Stimulated activated CD4-positive, alpha-beta T cell treated with anti-CD3 and anti-CD28 coated beads, Interleukin-1b, Interleukin-23, amount 100 ng/mL, for 4 hours (primary cell): ENCODE measurements at regions not wholly inside any gene's neighbourhood (a gene's known extent, or its start where the extent isn't known, plus 50 kb on each side); places are given as distances from the start of the nearest gene placed in this dataset.

Experiments used
- DNase-seq, 2 donors: peaks; one replicate each; pipeline ENCODE4 v3.0.0-alpha.2; 2020; ENCODE audit warnings: low read depth in 2 of 2

DNA sequence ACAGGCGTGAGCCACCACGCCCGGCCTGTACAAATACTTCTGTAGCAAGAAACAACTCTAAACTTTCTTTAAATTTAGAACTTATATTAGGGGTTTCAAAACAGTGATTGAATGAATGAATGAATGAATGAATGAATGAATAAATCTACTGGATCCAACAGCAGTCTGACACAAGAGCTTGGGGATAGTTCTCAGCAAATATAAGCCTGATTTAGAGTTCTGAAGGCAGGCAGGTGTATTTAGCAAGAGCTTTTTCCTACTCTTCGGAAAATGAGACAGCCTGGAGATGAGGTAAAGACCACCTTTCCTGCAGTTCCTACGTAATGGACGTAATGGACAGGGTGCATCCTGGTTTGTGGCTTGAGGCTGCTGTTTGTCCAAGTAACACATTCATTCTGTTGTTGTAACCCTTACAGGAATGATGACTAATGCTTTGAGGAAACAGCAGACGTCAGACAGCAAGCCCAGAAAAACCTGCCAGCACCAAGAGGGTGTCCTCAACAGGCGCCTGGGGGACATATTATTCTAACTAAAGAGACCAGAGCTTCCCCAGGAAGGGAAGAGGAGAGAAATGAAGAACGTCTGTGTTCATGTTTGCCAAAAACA is 277.4 kb upstream of the SOX5 start:
- no peak for DNase-seq

DNA sequence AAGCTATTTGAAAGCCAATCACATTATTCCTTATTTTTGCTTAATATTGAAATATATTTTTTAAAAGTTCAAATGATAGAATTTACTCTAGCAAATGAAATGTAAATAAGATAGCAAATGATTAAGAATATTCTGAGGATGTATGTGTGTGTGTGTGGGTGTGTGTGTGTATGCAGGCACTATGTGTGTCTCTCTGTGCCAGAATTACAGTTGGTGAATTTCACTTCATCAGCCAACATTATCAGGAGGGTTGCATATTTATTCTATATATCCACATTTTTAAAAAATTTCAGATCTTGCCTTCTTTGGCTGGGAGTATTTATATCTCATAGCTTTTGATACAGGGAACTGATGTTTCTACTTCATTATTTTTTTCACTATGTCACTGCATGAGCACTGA is 274.9 kb upstream of the SOX5 start:
- no peak for DNase-seq

DNA sequence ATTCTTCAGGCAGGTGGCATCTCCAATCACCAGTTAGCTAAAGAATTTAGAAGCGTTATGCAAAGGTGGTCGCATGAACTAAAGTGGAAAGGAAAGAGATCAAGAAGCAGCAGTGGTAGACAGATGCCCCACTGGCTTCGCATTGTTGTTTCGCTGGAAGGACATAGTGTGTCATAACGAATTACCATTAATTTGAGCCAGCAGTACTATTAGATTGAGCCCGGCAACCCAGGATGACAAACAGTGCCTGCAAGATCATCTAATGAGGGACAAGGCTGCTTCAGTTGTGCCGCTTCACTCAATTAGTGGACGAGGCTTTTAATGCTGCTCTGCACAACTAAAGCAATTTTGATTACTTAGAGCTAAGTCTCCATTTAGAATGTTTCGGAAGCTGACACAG is 274.5 kb upstream of the SOX5 start:
- no peak for DNase-seq

DNA sequence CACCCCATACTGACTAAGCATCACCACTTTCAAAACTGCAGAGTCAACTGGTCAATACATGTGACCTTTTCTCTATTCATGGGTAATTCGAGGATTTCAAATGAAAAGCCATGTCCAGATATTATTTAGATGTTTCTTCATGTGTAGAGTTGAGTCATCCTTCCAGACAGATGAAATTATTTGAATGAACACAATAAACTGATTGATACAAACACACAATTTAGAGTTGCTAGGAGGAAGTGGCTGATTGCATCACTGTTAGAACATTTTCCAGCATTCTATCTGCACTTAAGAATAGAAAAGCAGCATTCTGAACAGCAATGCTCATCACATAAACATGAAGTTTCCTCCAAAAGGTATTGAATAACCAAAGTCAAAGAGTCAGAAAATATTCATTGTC is 273.5 kb upstream of the SOX5 start:
- no peak for DNase-seq

DNA sequence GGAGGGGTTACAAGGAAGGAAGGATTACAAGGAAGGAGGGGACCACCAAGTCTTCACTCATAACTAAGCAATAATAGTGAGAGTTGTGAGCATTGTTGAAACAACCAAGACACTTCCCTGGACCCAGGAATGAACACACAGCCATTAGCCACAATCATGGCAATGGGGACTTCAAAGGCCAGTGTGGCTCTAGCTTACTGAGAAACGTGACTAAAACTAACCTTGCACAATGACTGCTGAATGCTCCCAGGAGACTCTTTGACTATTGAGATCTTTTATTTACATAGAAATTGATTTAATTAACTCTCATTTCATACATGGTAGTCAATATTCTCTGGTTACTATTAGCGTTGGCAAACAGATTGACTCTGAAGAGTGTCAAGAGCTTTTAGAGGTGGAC is 263.0 kb upstream of the SOX5 start:
- no peak for DNase-seq

DNA sequence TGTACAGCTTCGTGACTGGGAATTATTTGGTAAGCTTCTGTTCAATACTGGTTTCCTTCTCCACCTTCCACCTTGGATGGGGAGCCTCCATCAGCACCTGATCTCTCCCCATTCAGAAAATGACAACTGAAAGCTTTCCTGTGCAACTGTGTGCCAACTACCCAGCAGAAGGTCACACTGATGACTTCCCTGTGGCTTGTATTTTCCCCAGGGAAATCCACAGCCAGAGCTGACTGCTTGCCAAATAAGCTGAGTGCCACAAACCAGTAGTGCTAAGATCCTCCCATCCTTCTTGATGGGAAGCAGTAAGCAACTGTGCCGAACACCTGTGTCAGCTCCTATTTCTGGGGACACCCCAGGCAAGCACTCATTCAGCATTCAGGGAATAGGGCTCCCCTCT is 257.2 kb upstream of the SOX5 start:
- no peak for DNase-seq

DNA sequence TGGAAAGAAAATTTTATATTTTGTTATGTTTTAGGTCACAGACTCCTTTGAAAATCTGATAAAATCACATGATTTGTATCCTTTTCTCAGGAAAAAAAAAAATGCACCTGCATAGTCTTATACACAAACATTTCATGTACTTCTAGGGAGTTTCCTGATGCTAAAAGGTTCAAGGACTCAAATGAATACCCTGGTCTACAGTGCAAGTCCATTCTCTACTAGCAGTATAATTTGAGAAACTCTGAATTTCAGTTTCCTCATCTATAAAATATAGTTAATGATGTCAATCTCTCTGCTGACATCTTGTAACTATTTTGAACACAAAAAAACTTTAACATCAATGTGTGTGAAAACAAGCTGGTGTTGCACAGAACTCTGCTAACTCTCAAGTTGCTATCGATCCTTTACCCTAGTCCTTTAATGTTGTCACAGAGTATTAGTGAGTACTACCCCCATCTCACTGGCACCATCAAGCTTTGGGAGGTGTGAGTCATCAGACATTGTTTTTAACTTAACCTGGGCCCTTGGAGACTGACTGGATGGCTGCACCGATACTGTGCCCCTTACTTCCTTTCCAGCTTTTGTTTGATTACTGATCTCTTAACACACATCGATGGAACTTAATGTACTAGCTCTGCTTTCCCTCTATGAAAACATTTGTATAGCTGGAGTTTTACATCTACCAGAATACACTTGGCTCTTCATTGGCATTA is 251.9 kb upstream of the SOX5 start:
- no peak for DNase-seq

DNA sequence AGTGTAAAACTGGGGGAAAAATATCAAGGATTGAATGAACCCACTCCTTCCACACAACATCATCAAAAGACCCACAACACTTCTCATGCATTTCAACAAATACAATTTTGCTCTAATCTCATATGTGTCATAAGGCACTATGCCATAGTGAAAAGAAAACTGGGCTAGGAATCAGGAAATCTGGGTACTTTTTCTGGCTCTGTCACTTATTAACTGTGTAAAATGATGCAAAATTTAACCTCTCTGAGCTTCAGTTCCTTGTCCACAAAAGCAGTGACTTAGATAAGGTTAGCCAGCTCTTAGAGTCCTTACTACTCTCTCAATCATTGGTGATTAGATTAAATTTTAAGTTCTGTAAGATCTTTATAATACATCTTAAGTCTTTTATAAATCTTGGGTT is 250.5 kb upstream of the SOX5 start:
- DNase-seq, result no peak

DNA sequence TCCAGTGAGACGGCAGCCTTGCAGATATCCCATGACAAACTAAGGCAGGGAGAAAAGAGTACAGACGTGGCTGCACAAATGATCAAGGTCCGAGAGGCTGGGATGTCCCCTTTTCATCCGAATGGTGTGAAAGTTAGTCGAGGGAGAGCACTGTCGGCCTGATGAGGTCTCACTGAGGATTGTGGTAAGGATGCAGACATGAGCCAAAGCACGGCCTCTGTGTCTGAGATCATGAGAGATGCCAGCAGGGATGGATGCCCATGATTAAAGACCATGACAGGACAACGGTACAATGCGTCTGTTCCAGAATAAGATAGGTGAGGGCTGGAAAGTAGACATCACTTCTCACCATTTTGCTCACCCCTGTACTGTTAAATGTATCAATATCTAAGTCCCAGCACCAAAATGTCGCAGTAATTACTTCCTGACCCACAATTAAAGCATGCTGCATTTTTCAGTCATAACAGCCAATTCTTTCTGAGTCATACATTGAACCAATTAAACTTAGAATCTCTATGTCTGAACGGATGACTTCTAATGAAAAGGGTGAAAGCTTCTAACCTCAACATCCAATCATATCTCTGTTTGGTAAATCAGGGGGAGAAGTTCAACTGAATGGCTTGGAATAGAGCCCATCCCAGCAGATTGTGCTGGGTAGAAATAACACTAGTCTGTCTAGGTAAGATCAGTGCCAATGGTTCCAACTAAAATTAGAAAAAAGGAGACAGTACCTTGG is 249.6 kb upstream of the SOX5 start:
- no peak for DNase-seq

DNA sequence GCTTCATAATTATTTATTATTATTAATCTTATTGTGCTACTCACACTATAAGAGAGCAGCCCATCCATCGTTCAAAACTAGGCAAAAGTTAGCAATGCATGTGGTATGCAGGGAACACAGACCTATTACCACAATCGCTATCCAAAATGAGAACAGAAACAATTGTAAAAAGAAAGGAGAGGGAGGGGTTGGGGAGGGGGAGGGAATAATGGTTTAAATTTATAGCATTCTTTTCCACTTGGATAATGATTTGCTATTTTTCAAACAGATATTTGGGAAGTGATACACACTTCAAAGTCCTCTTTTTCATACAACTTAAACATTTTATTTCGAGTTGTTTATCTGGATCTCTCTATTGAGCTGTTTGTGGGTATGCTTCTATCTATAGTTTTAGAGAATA is 248.6 kb upstream of the SOX5 start:
- no peak for DNase-seq

DNA sequence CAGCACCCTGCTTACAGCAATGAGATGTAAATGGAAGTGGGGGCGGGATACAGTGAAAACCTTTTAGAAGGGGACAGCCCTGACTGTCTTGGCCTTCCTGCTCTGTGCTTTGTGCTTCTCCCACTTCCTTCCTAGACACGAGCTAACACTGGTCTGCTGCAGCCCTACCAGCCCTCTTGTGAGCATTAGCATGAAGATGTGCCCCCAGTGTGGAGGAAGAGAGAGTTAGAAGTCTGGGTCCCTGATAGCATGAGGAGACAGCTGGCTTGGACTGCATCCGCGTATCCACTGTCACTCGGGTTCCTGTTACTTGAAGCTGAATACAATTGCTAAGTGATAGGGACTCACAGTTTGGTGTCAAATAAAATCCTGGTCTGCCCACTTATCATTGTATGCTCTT is 248.1 kb upstream of the SOX5 start:
- DNase-seq, result no peak

DNA sequence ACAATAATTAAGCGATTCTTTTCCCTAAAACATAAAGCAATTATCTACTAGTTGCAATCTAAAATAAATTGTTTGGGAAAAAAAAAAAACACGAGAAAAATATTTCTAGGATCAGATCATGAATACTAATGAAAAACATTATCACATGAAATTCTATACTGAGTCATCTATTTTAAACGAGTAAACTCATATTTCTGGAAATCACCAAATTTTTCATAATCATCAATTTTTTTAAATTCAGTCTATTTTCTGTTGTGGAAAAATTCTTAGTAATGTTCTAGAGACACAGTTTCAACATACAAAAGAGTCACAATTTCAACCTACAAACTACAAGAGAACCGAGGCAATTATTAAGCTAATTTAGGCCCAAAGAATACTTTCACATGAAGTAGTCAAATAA is 245.6 kb upstream of the SOX5 start:
- DNase-seq, result no peak

DNA sequence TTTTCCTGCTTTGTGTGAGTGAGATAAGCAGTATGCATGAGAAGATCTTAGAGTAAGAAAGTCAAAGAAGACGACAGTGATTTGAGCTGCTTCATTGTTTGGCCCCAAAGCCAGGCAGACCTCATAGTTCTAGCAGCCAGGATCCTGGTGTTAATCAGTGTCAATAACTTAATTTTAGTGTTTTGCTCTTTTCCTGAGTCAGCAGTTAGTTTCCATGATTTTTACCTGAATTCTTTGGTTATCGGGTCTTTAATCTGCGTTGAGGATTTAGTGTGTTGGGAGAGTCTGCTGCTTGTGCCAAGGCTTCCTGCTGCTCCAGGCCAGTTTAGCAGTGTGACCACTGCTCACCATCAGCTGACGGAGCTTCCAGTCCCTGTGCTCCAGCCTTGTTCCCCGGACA is 241.6 kb upstream of the SOX5 start:
- DNase-seq, result no peak

DNA sequence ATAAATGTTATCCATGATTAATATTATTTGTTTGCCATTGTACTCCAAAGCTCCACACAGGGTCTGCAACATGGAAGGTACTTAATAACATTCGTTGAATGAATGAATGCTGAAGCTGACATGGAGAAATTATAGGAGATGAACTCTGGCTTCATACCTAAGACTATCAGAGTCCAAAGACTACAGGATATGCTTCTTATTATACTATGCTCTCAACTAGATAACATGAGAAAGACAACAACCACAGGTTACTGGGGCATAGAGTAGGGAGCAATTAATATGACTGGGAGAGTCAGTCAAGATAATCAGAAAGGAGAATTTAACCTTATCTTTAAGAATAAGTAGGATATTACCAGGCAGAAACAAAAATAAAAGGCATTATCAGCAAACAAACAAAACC is 236.3 kb upstream of the SOX5 start:
- no peak for DNase-seq

DNA sequence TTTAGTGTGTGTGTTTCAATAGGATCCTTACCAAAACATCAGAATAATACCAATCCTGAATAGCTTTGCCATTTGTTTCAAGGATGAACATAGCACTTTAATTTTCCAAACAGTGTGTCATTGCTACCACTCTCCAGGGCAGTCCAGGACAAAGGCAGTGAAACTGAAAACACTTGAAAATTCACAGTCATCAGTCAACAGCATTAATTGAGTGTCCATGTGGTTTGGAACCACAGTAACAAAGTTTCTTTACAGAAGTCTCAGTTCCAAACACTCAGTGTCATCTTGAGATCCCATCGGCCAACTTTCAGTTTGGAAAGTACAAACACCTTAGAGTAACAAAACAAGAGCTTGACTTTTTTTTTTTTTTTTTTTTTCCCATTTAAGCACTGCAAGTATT is 228.4 kb upstream of the SOX5 start:
- no peak for DNase-seq

DNA sequence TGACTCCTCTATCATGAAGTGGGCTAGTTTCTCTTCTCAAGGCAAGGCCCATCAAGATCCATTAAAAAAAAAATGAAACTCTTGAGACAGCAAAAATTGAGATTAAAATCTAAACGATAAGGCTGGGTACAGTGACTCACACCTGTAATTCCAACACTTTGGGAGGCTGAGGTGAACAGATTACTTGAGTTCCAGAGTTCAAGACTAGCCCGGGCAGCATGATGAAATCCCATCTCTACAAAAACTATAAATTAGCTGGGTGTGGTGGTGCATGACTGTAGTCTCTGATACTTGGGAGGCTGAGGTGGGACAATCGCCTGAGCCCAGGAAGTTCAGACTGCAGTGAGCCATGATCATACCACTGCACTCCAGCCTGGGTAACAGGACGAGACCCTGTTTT is 226.5 kb upstream of the SOX5 start:
- DNase-seq, result no peak

DNA sequence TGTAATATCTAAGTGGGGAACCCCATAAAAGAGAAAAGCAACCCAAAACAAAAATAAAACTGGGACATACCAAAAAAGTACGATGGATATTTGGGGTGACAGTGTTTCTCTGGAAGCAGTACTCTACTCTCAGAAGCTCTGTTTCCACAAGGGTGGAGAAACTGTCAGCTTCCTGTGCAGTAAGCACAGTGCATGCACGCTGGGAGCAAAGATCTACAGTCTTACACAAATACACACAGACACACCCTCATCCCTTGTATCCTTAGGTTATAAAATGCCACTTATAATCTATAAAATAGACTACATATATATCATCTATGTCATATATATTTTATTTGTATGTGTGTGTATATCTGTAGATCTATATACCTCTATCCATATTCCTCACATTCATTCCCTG is 225.8 kb upstream of the SOX5 start:
- DNase-seq, result no peak

DNA sequence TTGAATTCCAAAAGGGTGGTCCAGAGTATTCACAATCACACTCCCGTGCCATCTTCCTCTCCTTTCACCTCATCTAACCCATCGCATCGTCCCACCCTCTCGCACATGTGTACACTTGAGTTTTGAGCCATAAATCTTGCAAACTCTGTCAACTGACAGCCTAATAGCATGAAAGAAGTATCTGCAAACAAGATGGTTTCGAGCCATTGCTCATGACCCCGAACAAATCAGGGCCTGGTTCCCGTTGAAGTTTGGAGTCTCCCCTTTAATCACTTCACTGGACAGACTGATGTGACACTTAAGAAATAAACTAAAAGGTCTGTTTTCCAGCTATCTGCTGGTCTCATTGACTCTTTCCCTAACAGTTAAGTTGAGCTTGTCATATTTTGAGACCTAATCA is 223.6 kb upstream of the SOX5 start:
- no peak for DNase-seq

DNA sequence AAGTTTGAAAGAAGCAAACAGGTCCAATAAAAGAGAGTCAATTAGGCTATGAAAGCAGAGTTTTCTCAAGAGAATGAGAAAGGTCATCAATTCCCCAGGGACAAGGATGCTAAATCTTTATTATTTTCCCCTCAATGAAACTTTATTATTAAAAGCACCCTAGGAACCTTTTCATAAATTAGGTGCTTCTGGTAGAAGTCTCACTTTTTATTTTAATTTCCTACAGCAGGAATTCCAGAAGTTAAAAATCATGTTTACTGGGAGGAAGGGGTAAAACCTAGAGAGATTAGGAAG is 223.2 kb upstream of the SOX5 start:
- DNase-seq, result no peak

DNA sequence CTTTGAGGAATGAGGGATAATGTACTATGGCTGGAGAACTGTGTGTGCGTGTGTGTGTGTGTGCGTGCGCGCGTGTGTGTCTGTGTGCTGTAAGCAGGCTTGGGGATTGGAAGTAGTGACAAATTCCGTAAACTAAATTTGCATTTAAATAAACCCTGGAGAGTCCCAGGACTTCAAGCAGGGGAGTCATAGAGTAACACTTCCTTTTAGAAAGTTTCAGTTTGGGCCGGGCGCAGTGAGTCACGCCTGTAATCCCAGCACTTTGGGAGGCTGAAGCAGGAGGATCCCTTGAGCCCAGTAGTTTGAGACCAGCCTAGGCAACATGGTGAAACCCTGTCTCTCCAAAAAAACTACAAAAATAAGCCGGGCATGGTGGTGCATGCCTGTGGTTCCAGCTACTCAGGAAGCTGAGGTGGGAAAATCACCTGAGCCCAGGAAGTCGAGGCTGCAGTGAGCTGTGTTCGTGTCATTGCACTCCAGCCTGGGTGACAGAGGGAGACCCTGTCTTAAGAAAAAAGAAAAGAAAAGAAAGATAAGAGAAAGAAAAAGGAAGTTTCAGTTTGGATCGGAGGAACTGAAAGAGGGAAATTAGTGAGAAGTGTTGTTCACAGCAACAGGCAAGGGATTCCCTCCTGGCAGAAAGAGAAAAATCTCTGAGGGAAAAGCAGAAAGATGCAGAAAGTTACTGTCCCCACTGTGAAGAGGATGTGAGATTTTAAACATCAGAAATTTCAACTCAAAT is 222.7 kb upstream of the SOX5 start:
- DNase-seq, result no peak

DNA sequence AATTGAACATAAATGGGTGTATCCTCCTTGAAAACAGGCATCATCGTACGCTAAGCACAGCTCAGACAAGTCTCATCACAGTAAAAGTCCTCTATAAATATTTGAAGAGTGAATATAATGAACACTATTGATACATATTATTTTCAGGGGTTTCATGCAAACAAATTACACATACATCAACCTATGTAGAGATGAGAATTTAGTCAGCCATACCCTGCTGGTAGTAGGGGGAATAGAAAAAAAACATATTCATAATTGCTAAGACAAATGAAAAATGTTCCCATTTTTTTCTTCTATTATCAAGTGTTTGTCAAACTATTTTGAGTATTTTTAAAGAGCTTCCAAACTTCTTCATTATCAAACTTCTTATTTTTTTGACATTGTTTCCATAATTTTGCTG is 205.6 kb upstream of the SOX5 start:
- no peak for DNase-seq

DNA sequence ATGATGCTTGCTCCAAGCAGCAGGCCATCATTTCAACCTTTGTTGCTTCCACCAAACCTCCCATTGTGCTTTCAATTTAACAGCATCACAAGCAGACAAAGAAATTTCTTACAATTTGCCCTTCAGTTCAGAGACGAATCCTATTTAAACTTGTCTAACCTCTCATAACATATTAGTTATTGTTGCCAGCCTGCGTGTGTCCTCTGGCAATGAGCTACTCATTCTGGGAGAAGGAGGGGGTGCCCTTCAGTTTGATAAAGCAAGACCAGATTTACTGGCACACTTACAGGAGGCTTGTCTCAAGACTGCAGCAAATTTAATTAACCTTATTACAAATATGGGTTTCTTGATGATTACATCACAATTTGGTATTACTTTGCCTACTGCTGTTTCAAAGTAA is 203.6 kb upstream of the SOX5 start:
- DNase-seq, result no peak

DNA sequence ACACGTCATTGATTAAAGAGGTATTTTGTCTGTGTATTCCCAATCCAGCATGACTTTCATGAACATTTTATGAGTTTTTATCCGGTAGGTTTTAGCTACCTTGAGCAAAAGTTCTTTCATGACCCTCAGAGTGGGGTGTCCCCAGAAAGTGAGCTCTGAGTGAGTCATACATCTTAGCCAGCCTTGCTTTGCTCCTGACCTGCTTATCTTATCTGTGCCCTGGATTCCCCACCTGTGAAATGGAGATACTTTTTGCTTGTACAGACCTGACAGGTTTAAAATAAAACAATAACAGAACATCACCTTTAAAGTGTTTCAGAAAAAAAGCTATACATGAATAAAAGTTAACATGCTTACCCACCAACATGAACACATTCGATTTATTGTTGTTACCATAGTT is 202.8 kb upstream of the SOX5 start:
- no peak for DNase-seq
